K562 (cell line): ENCODE measurements at regions not wholly inside any gene's neighbourhood (a gene's known extent, or its start where the extent isn't known, plus 50 kb on each side); places are given as distances from the start of the nearest gene placed in this dataset.

Source experiments
- ATAC-seq: fragments of 200-7000 bp; cut with Tn5 transposase; 3 replicates; pipeline ENCODE4 v1.9.1; 2020; ENCODE audit warnings: moderate library complexity
- BruUV-seq: library from RNA; stranded (reverse); fragments of 400-500 nt; replicated peaks from 2 replicates; lab custom pipeline; 2021; lab: Mats Ljungman, UMichigan
- CTCF ChIA-PET: fragments of 300-600 bp; formaldehyde crosslinking; extraction: SDS; loops from one replicate; lab custom pipeline; 2021; ENCODE audit warnings: low intra/inter-chr PET ratio; lab: Yijun Ruan, JAX
- POLR2A ChIA-PET: fragments of 300-600, 350-650 bp; sonication (Branson Sonifier 250); formaldehyde crosslinking; extraction: SDS; loops from one replicate; lab custom pipeline; 2021; ENCODE audit warnings: antibody characterized with exemption, inconsistent platforms; lab: Yijun Ruan, JAX
- DNase-seq, 4 experiments: peaks; one replicate each; pipeline versions ENCODE4 v3.0.0 to v3.0.0-alpha.2; 2011 to 2018; ENCODE audit warnings: low spot score in 3 of 4, mixed read lengths in 3 of 4; ENCODE audit errors: extremely low read depth in 1 of 4
- FAIRE-seq: peaks from 2 replicates; lab custom pipeline; 2011; peaks lifted over from hg19 to GRCh38; lab: Jason Lieb, UNC
- H2AFZ ChIP-seq: 2 replicates; pipeline ENCODE4 v1.6.0; 2011; ENCODE audit warnings: low read depth, low read length, control low read depth, inconsistent platforms
- H3K27ac ChIP-seq: fragments of 200-600 bp; 3 replicates; pipeline ENCODE4 v1.8.0; 2011; ENCODE audit warnings: low read depth, mild to moderate bottlenecking, control low read depth, inconsistent platforms, low read length, moderate library complexity, mixed read lengths; ENCODE audit errors: extremely low read depth
- H3K27me3 ChIP-seq, 2 experiments: fragments of 300-600 bp in 1 of 2; 2 replicates in 1 of 2; 3 replicates in 1 of 2; pipeline versions ENCODE4 v1.6.0 to v1.8.0; 2011; ENCODE audit warnings: inconsistent platforms in 2 of 2, low read length in 2 of 2, mild to moderate bottlenecking in 1 of 2, mixed read lengths in 1 of 2, moderate library complexity in 1 of 2; ENCODE audit not compliant: control insufficient read depth in 2 of 2, insufficient read depth in 2 of 2
- H3K36me3 ChIP-seq: fragments of 300-600 bp; 3 replicates; pipeline ENCODE4 v1.8.0; 2011; ENCODE audit warnings: mild to moderate bottlenecking, low read length, inconsistent platforms; ENCODE audit not compliant: control insufficient read depth, insufficient read depth
- H3K4me1 ChIP-seq, 2 experiments: fragments of 200-600 bp in 1 of 2; replicated peaks in 1 of 2; 2 replicates in 1 of 2; 3 replicates in 1 of 2; pipeline versions ENCODE4 v1.5.1 to v1.8.0; 2011; ENCODE audit warnings: inconsistent platforms in 2 of 2, low read length in 2 of 2, mild to moderate bottlenecking in 1 of 2, mixed read lengths in 1 of 2, moderate library complexity in 1 of 2; ENCODE audit not compliant: control insufficient read depth in 2 of 2, insufficient read depth in 2 of 2
- H3K4me2 ChIP-seq: 2 replicates; pipeline ENCODE4 v1.6.1; 2011; ENCODE audit warnings: low read length, control low read depth, inconsistent platforms, mixed read lengths; ENCODE audit not compliant: insufficient read depth
- H3K4me3 ChIP-seq: fragments of 200-600 bp; sonication (generic), shearing (Covaris generic); 2 replicates; pipeline ENCODE4 v1.5.1; 2016; ENCODE audit warnings: control low read depth, inconsistent platforms
- H3K79me2 ChIP-seq: fragments of 200-600 bp; 3 replicates; pipeline ENCODE4 v1.8.0; 2011; ENCODE audit warnings: low read length, inconsistent platforms; ENCODE audit not compliant: control insufficient read depth, insufficient read depth
- H3K9ac ChIP-seq, 2 experiments: 2 replicates each; pipeline versions ENCODE4 v1.6.0 to v1.6.1; 2011; ENCODE audit warnings: low read depth in 2 of 2, low read length in 2 of 2, control low read depth in 1 of 2, inconsistent platforms in 1 of 2, mild to moderate bottlenecking in 1 of 2, mixed read lengths in 1 of 2; ENCODE audit not compliant: insufficient read depth in 1 of 2
- H3K9me1 ChIP-seq: one replicate; pipeline ENCODE4 v1.6.0; 2011; ENCODE audit warnings: inconsistent platforms, mild to moderate bottlenecking, low read length, moderate library complexity; ENCODE audit not compliant: control insufficient read depth, insufficient read depth
- H3K9me3 ChIP-seq: replicated peaks from 2 replicates; pipeline ENCODE4 v1.5.1; 2011; ENCODE audit warnings: low read depth, low read length, inconsistent platforms; ENCODE audit not compliant: control insufficient read depth, insufficient read depth
- H4K20me1 ChIP-seq: replicated peaks from 2 replicates; pipeline ENCODE4 v1.6.1; 2011; ENCODE audit warnings: low read length, inconsistent platforms, mixed read lengths; ENCODE audit not compliant: control insufficient read depth, insufficient read depth
- CHAMP1 ChIP-seq: fragments of 450-650 bp; IDR thresholded peaks from 2 replicates; pipeline ENCODE4 v1.6.1; 2016; ENCODE audit warnings: mild to moderate bottlenecking
- DDX20 ChIP-seq: fragments of 450-650 bp; IDR thresholded peaks from 2 replicates; pipeline ENCODE4 v1.6.1; 2016; ENCODE audit warnings: missing genetic modification characterization, low read depth, mild to moderate bottlenecking, missing compliant biosample characterization, moderate library complexity
- EZH2 ChIP-seq: IDR thresholded peaks from 2 replicates; pipeline ENCODE4 v1.6.1; 2012; ENCODE audit warnings: low read depth, mild to moderate bottlenecking, inconsistent platforms, low read length, borderline replicate concordance
- GMEB1 ChIP-seq: fragments of 250-450 bp; sonication (Bioruptor Pico); IDR thresholded peaks from 2 replicates; pipeline ENCODE4 v1.4.0; 2020; ENCODE audit warnings: mild to moderate bottlenecking
- ILK ChIP-seq: fragments of 450-650 bp; IDR thresholded peaks from 2 replicates; pipeline ENCODE4 v1.6.1; 2016; ENCODE audit warnings: missing genetic modification characterization, low read depth, mild to moderate bottlenecking, missing compliant biosample characterization, moderate library complexity, borderline replicate concordance
- STAT6 ChIP-seq: sonication (generic); formaldehyde crosslinking; IDR thresholded peaks from 2 replicates; pipeline ENCODE4 v1.8.1; 2023; ENCODE audit warnings: mild to moderate bottlenecking, missing genetic modification reagents
- TSHZ1 ChIP-seq: fragments of 250-450 bp; sonication (Bioruptor Pico); IDR thresholded peaks from 2 replicates; pipeline ENCODE4 v1.4.0; 2020; ENCODE audit warnings: mild to moderate bottlenecking, moderate library complexity
- ZNF165 ChIP-seq: fragments of 250-450 bp; sonication (Bioruptor Pico); IDR thresholded peaks from 2 replicates; pipeline ENCODE4 v1.4.0; 2020; ENCODE audit warnings: borderline replicate concordance
- ZNF561 ChIP-seq: fragments of 450-650 bp; formaldehyde crosslinking; conservative IDR thresholded peaks from 2 replicates; pipeline ENCODE4 v1.4.0; 2020; ENCODE audit warnings: mild to moderate bottlenecking, moderate library complexity
- WGBS: fragments of 100-300 bp; shearing (Covaris generic); methylation state at CpG from one replicate; pipeline ENCODE4 v1.1.6; 2016; ENCODE audit warnings: low coverage, mixed read lengths; ENCODE audit not compliant: insufficient coverage; ENCODE audit errors: missing lambda C conversion rate; 5-methylcytosine and 5-hydroxymethylcytosine counted together
- in situ Hi-C: fragments of 300-500 bp; cut with MboI; formaldehyde crosslinking; loops from 4 replicates; pipeline ENCODE4 v1.15.0; 2018; ENCODE audit warnings: inconsistent platforms, mixed read lengths
- intact Hi-C: fragments of 100-400 bp; cut with micrococcal nuclease; formaldehyde crosslinking; loops from 2 replicates; pipeline ENCODE4 v1.14.2; 2022

GRCh38 chr2:234793212-234793785, 158.5 kb upstream of the SH3BP4 start (continued):
- TF ChIP-seq TSHZ1 (CRISPR knock-in tag) (no peak), ILK (no peak), ZNF561 (CRISPR knock-in tag) (no peak), ZNF165 (CRISPR knock-in tag) (no peak)

- in situ Hi-C loops (no loop called here), intact Hi-C loops (no loop called here)
- no peak for TF ChIP-seq EZH2
- TF ChIP-seq CHAMP1, result no peak
- TF ChIP-seq DDX20 (tag), result no peak
- no peak for TF ChIP-seq STAT6 (CRISPR knock-in tag)
- TF ChIP-seq GMEB1 (CRISPR knock-in tag), result no peak
These were observed 159.2 kb upstream of the SH3BP4 start for GRCh38 chr2:234792621-234793022.

More at GRCh38 chr2:234792621-234793022, 159.2 kb upstream of the SH3BP4 start:
- ATAC-seq (no peak), DNase-seq (no peak), FAIRE-seq (no peak)
- no peaks in the 10 kb centered on the region for H3K79me2 ChIP-seq
- no peaks in the 10 kb centered on the region for H3K9me3 ChIP-seq
- POLR2A ChIA-PET, result no interaction called here
- CTCF ChIA-PET, result no interaction called here
- no peaks in the 10 kb centered on the region for H3K4me1 ChIP-seq
- no peak overlapping the region for H2AFZ ChIP-seq
- H3K36me3 ChIP-seq, result no peaks in the 10 kb centered on the region
- BruUV-seq, result no TSS peak
- no peaks in the 10 kb centered on the region for H4K20me1 ChIP-seq
- no peak overlapping the region for H3K27ac ChIP-seq
- no peaks in the 10 kb centered on the region for H3K9me1 ChIP-seq
- H3K4me3 ChIP-seq, result no peak overlapping the region
- peaks cover 3 to 15% of the 10 kb centered on the region in 2 experiments; a peak in 4 of 5 replicates for H3K27me3 ChIP-seq
- no peak overlapping the region for H3K9ac ChIP-seq
- H3K4me2 ChIP-seq, result no peak overlapping the region
- WGBS, result 0% methylated on average over 18 of the region's 18 CpGs
